MCF 10A (cell line): ENCODE measurements at regions not wholly inside any gene's neighbourhood (a gene's known extent, or its start where the extent isn't known, plus 50 kb on each side); places are given as distances from the start of the nearest gene placed in this dataset.
"Not testable (repeated sequence)": the region's sequence is repeated elsewhere in the genome, so short reads cannot be mapped to it uniquely, and the experiment has no call there.

ENCODE experiments used
- BruUV-seq: library from RNA; stranded (reverse); fragments of 400-500 nt; replicated peaks from 2 replicates; lab custom pipeline; 2021; lab: Mats Ljungman, UMichigan
- CTCF ChIA-PET: fragments of 300-600 bp; sonication (Branson Sonifier 250); formaldehyde crosslinking; extraction: SDS; loops from one replicate; lab custom pipeline; 2021; ENCODE audit warnings: antibody characterized with exemption, inconsistent platforms; lab: Yijun Ruan, JAX
- POLR2A ChIA-PET: fragments of 300-600, 350-650 bp; sonication (Branson Sonifier 250); formaldehyde crosslinking; extraction: SDS; loops from one replicate; lab custom pipeline; 2020; ENCODE audit warnings: antibody characterized with exemption, inconsistent platforms; lab: Yijun Ruan, JAX
- DNase-seq: peaks from one replicate; pipeline ENCODE4 v3.0.0-alpha.2; 2018; ENCODE audit not compliant: unreplicated experiment
- H3K27ac Mint-ChIP-seq: one replicate; pipeline ENCODE4 v1.8.0; 2022; ENCODE audit warnings: mild to moderate bottlenecking, low read depth, mixed read lengths; ENCODE audit not compliant: unreplicated experiment
- H3K27me3 Mint-ChIP-seq: one replicate; pipeline ENCODE4 v1.8.0; 2022; ENCODE audit warnings: mixed read lengths; ENCODE audit not compliant: insufficient read depth, unreplicated experiment
- H3K36me3 Mint-ChIP-seq: one replicate; pipeline ENCODE4 v1.8.0; 2022; ENCODE audit warnings: mild to moderate bottlenecking, moderate library complexity, mixed read lengths; ENCODE audit not compliant: insufficient read depth, unreplicated experiment
- H3K4me1 Mint-ChIP-seq: one replicate; pipeline ENCODE4 v1.8.0; 2022; ENCODE audit warnings: mixed read lengths; ENCODE audit not compliant: insufficient read depth, unreplicated experiment
- H3K4me3 Mint-ChIP-seq: one replicate; pipeline ENCODE4 v1.8.0; 2022; ENCODE audit warnings: mild to moderate bottlenecking, moderate library complexity, mixed read lengths; ENCODE audit not compliant: unreplicated experiment
- H3K9me3 Mint-ChIP-seq: one replicate; pipeline ENCODE4 v1.8.0; 2022; ENCODE audit warnings: mixed read lengths; ENCODE audit not compliant: unreplicated experiment
- CTCF ChIP-seq: fragments of 200-600 bp; IDR thresholded peaks from one replicate; pipeline ENCODE4 v1.8.0; 2022; ENCODE audit warnings: antibody characterized with exemption, mild to moderate bottlenecking; ENCODE audit not compliant: unreplicated experiment
- intact Hi-C: fragments of 100-400 bp; cut with micrococcal nuclease; formaldehyde crosslinking; loops from 2 replicates; pipeline ENCODE4 v1.14.1; 2022

GRCh38 chr10:42242135-42242805 is 396.1 kb downstream of the ZNF33B start:
- Mint-ChIP-seq H3K4me1 (no peaks in the 10 kb centered on the region), H3K27ac (no peak overlapping the region), H3K36me3 (no peaks in the 10 kb centered on the region), H3K4me3 (no peak overlapping the region), H3K9me3 (peaks cover 14% of the 10 kb centered on the region), H3K27me3 (no peaks in the 10 kb centered on the region)
- intact Hi-C loops: no loop called here
- TF ChIP-seq CTCF: no peak
- CTCF ChIA-PET: no interaction called here
- no TSS peak for BruUV-seq
- DNase-seq: no peak
- POLR2A ChIA-PET: no interaction called here

- DNase-seq, BruUV-seq, H3K27me3 Mint-ChIP-seq, POLR2A ChIA-PET, intact Hi-C loops, CTCF ChIA-PET, H3K9me3 Mint-ChIP-seq, H3K36me3 Mint-ChIP-seq, H3K27ac Mint-ChIP-seq, H3K4me1 Mint-ChIP-seq, H3K4me3 Mint-ChIP-seq: not testable (repeated sequence)
These were observed 402.0 kb downstream of the ZNF33B start for GRCh38 chr10:42236401-42236800.

GRCh38 chr10:42235736-42236135 is 402.6 kb downstream of the ZNF33B start:
- H3K4me1 Mint-ChIP-seq, DNase-seq, POLR2A ChIA-PET, H3K36me3 Mint-ChIP-seq, CTCF ChIA-PET, H3K9me3 Mint-ChIP-seq, H3K27ac Mint-ChIP-seq, H3K4me3 Mint-ChIP-seq, BruUV-seq, H3K27me3 Mint-ChIP-seq, intact Hi-C loops: not testable (repeated sequence)

GRCh38 chr10:42235241-42235640 is 403.1 kb downstream of the ZNF33B start:
- POLR2A ChIA-PET, H3K4me1 Mint-ChIP-seq, H3K9me3 Mint-ChIP-seq, H3K4me3 Mint-ChIP-seq, H3K27me3 Mint-ChIP-seq, intact Hi-C loops, H3K27ac Mint-ChIP-seq, DNase-seq, BruUV-seq, CTCF ChIA-PET, H3K36me3 Mint-ChIP-seq: not testable (repeated sequence)

- CTCF ChIA-PET, H3K4me1 Mint-ChIP-seq, intact Hi-C loops, BruUV-seq, H3K27ac Mint-ChIP-seq, DNase-seq, POLR2A ChIA-PET, H3K9me3 Mint-ChIP-seq, H3K36me3 Mint-ChIP-seq, H3K27me3 Mint-ChIP-seq, H3K4me3 Mint-ChIP-seq: not testable (repeated sequence)
These were observed 403.9 kb downstream of the ZNF33B start for GRCh38 chr10:42234506-42234905.

GRCh38 chr10:42233461-42234206 is 404.7 kb downstream of the ZNF33B start:
- POLR2A ChIA-PET, H3K27me3 Mint-ChIP-seq, CTCF ChIA-PET, H3K27ac Mint-ChIP-seq, H3K36me3 Mint-ChIP-seq, BruUV-seq, DNase-seq, H3K4me3 Mint-ChIP-seq, H3K9me3 Mint-ChIP-seq, H3K4me1 Mint-ChIP-seq, intact Hi-C loops: not testable (repeated sequence)

- H3K4me1 Mint-ChIP-seq, CTCF ChIA-PET, DNase-seq, intact Hi-C loops, H3K27ac Mint-ChIP-seq, H3K27me3 Mint-ChIP-seq, POLR2A ChIA-PET, BruUV-seq, H3K4me3 Mint-ChIP-seq, H3K36me3 Mint-ChIP-seq: not testable (repeated sequence)
- H3K9me3 Mint-ChIP-seq: peaks cover 13% of the 10 kb centered on the region
These were observed 405.4 kb downstream of the ZNF33B start for GRCh38 chr10:42232955-42233354.

GRCh38 chr10:42230812-42231211 is 407.6 kb downstream of the ZNF33B start:
- H3K4me3 Mint-ChIP-seq, BruUV-seq, POLR2A ChIA-PET, CTCF ChIA-PET, H3K27me3 Mint-ChIP-seq, H3K4me1 Mint-ChIP-seq, DNase-seq, H3K36me3 Mint-ChIP-seq, intact Hi-C loops, H3K27ac Mint-ChIP-seq: not testable (repeated sequence)
- H3K9me3 Mint-ChIP-seq: peaks cover 31% of the 10 kb centered on the region
